WERI-Rb-1 (cell line): ENCODE measurements at regions not wholly inside any gene's neighbourhood (a gene's known extent, or its start where the extent isn't known, plus 50 kb on each side); places are given as distances from the start of the nearest gene placed in this dataset.

ENCODE experiments used
- DNase-seq: peaks from one replicate; pipeline ENCODE4 v3.0.0-alpha.2; 2020
- H3K27ac ChIP-seq: fragments of 250-450 bp; sonication (Bioruptor Pico); 2 replicates; pipeline ENCODE4 v1.5.1; 2020; ENCODE audit warnings: mild to moderate bottlenecking, moderate library complexity
- H3K27me3 ChIP-seq: fragments of 250-450 bp; sonication (Bioruptor Pico); 2 replicates; pipeline ENCODE4 v1.5.1; 2021; ENCODE audit warnings: mild to moderate bottlenecking, low read depth, moderate library complexity; ENCODE audit not compliant: insufficient read depth, severe bottlenecking
- H3K36me3 ChIP-seq: fragments of 250-450 bp; sonication (Bioruptor Pico); 2 replicates; pipeline ENCODE4 v1.5.1; 2020; ENCODE audit warnings: mild to moderate bottlenecking, moderate library complexity
- H3K4me3 ChIP-seq: 2 replicates; pipeline ENCODE4 v1.5.1; 2011; ENCODE audit warnings: low read depth, mild to moderate bottlenecking, control low read depth, low read length
- H3K9me3 ChIP-seq: fragments of 250-450 bp; sonication (Bioruptor Pico); 2 replicates; pipeline ENCODE4 v1.5.1; 2021; ENCODE audit warnings: mild to moderate bottlenecking, moderate library complexity; ENCODE audit not compliant: severe bottlenecking
- CTCF ChIP-seq: IDR thresholded peaks from 2 replicates; pipeline ENCODE4 v1.5.1; 2011; ENCODE audit warnings: low read depth, mild to moderate bottlenecking, control low read depth, inconsistent platforms, low read length

GRCh38 chr5:39678534-39678933 lies 253.8 kb upstream of the DAB2 start:
- Histone ChIP-seq H3K27me3 (no peaks in the 10 kb centered on the region), H3K4me3 (no peak overlapping the region), H3K36me3 (no peaks in the 10 kb centered on the region), H3K27ac (no peak overlapping the region), H3K9me3 (no peaks in the 10 kb centered on the region)
- DNase-seq = peak; percentile 20
- no peak for TF ChIP-seq CTCF

- Histone ChIP-seq H3K4me3 (no peak overlapping the region), H3K27ac (no peak overlapping the region), H3K9me3 (no peaks in the 10 kb centered on the region), H3K27me3 (no peaks in the 10 kb centered on the region), H3K36me3 (no peaks in the 10 kb centered on the region)
- TF ChIP-seq CTCF = no peak
- DNase-seq = no peak
Observed at GRCh38 chr5:39675676-39676075, 250.9 kb upstream of the DAB2 start.

- H3K27ac ChIP-seq = no peak overlapping the region
- no peaks in the 10 kb centered on the region for H3K36me3 ChIP-seq
- no peaks in the 10 kb centered on the region for H3K27me3 ChIP-seq
- no peak for DNase-seq
- H3K9me3 ChIP-seq = no peaks in the 10 kb centered on the region
- TF ChIP-seq CTCF = no peak
- no peak overlapping the region for H3K4me3 ChIP-seq
Observed at GRCh38 chr5:39674209-39675082, 249.7 kb upstream of the DAB2 start.

- TF ChIP-seq CTCF = no peak
Observed at GRCh38 chr5:39671561-39671961, 246.8 kb upstream of the DAB2 start.

GRCh38 chr5:39670955-39671354 lies 246.2 kb upstream of the DAB2 start:
- TF ChIP-seq CTCF = no peak
- Histone ChIP-seq H3K9me3 (no peaks in the 10 kb centered on the region), H3K4me3 (no peak overlapping the region), H3K27me3 (no peaks in the 10 kb centered on the region), H3K36me3 (no peaks in the 10 kb centered on the region), H3K27ac (no peak overlapping the region)
- no peak for DNase-seq

More at GRCh38 chr5:39671561-39671961, 246.8 kb upstream of the DAB2 start:
- DNase-seq = no peak
- Histone ChIP-seq H3K27ac (no peak overlapping the region), H3K4me3 (no peak overlapping the region), H3K9me3 (no peaks in the 10 kb centered on the region), H3K36me3 (no peaks in the 10 kb centered on the region), H3K27me3 (no peaks in the 10 kb centered on the region)

GRCh38 chr5:39670391-39670790 lies 245.6 kb upstream of the DAB2 start:
- TF ChIP-seq CTCF = no peak
- H3K27ac ChIP-seq = no peak overlapping the region
- H3K27me3 ChIP-seq = no peaks in the 10 kb centered on the region
- no peak for DNase-seq
- no peaks in the 10 kb centered on the region for H3K36me3 ChIP-seq
- no peaks in the 10 kb centered on the region for H3K9me3 ChIP-seq
- H3K4me3 ChIP-seq = no peak overlapping the region
